Body of pancreas (tissue), 4 donors: ENCODE measurements at regions not wholly inside any gene's neighbourhood (a gene's known extent, or its start where the extent isn't known, plus 50 kb on each side); places are given as distances from the start of the nearest gene placed in this dataset.

ENCODE experiments used
- ATAC-seq: fragments of 150-250 bp; one replicate; pipeline ENCODE4 v1.9.1; 2016
- DNase-seq, 4 donors: peaks; one replicate each; pipeline ENCODE4 v3.0.0-alpha.2; 2019
- H3K27ac ChIP-seq, 4 donors: fragments of 200-600 bp; sonication (generic); 1 replicate in 3 of 4; 2 replicates in 1 of 4; pipeline versions ENCODE4 v1.5.1 to v1.6.1; 2016 to 2019; ENCODE audit warnings: mild to moderate bottlenecking in 1 of 4, mixed read lengths in 1 of 4, moderate library complexity in 1 of 4
- H3K27me3 ChIP-seq, 2 donors: fragments of 200-600 bp; sonication (generic); one replicate each; pipeline ENCODE4 v1.6.0; 2016; ENCODE audit warnings: mild to moderate bottlenecking in 1 of 2
- H3K36me3 ChIP-seq, 2 donors: fragments of 200-600 bp; sonication (generic); replicated peaks in 1 of 2; 2 replicates each; pipeline ENCODE4 v1.5.1; 2016; ENCODE audit warnings: low read depth in 2 of 2; ENCODE audit not compliant: insufficient read depth in 1 of 2
- H3K4me1 ChIP-seq: fragments of 200-600 bp; sonication (generic); one replicate; pipeline ENCODE4 v1.6.0; 2016
- H3K4me3 ChIP-seq, 2 donors: fragments of 200-600 bp; sonication (generic); 1 replicate in 1 of 2; 2 replicates in 1 of 2; pipeline ENCODE4 v1.5.1; 2016 to 2019
- H3K9me3 ChIP-seq, 3 donors: fragments of 200-600 bp; sonication (generic); 1 replicate in 2 of 3; 2 replicates in 1 of 3; pipeline ENCODE4 v1.5.1; 2016
- POLR2A ChIP-seq, 3 donors: fragments of 450-650 bp; IDR thresholded peaks; one replicate each; pipeline ENCODE4 v1.6.1; 2016; ENCODE audit warnings: antibody characterized with exemption in 3 of 3, mild to moderate bottlenecking in 2 of 3
- WGBS, 2 donors: methylation state at CpG; one replicate each; pipeline ENCODE4 v1.1.5; 2017; 5-methylcytosine and 5-hydroxymethylcytosine counted together
- intact Hi-C: fragments of 100-400 bp; cut with DNase I; formaldehyde crosslinking; loops from one replicate; pipeline ENCODE4 v1.15.1; 2023
- TF ChIP-seq, protein P1 (sequence below), 7 experiments: fragments of 450-650 bp in 4 of 7; fragments of 200-600 bp in 3 of 7; sonication (generic) in 3 of 7; IDR thresholded peaks; one replicate each; pipeline ENCODE4 v1.5.1; 2016 to 2019; ENCODE audit warnings: antibody characterized with exemption in 7 of 7

DNA sequence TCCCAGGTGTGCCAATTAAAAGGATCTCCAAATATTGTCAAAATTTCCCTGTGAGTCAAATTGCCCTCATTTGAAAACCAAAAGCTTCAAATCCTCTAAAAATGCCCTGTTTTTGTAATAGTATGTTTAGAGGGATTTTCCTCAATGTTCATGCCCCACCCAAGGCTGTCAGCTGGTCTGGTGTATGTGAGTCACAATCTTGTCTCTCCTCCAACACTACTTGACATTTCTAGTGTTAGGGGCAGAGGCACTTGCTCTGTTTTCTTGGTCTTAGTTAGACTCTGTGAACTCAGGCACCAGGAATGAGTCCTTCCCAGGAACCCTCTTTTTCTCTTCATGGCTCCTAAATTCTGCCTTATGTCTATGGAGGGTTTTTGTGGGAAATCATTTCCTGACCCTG is 634.8 kb downstream of the KCNJ2 start:
- no peak overlapping the region for H3K4me3 ChIP-seq
- no peaks in the 10 kb centered on the region for H3K36me3 ChIP-seq
- no peak for TF ChIP-seq POLR2A (IDR thresholded peaks at IDR 0.05)
- TF ChIP-seq, protein P1, sequence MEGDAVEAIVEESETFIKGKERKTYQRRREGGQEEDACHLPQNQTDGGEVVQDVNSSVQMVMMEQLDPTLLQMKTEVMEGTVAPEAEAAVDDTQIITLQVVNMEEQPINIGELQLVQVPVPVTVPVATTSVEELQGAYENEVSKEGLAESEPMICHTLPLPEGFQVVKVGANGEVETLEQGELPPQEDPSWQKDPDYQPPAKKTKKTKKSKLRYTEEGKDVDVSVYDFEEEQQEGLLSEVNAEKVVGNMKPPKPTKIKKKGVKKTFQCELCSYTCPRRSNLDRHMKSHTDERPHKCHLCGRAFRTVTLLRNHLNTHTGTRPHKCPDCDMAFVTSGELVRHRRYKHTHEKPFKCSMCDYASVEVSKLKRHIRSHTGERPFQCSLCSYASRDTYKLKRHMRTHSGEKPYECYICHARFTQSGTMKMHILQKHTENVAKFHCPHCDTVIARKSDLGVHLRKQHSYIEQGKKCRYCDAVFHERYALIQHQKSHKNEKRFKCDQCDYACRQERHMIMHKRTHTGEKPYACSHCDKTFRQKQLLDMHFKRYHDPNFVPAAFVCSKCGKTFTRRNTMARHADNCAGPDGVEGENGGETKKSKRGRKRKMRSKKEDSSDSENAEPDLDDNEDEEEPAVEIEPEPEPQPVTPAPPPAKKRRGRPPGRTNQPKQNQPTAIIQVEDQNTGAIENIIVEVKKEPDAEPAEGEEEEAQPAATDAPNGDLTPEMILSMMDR (IDR thresholded peaks at IDR 0.05), result no peak
- intact Hi-C loops, result no loop called here
- H3K4me1 ChIP-seq, result no peaks in the 10 kb centered on the region
- H3K27ac ChIP-seq, result no peak overlapping the region
- no peaks in the 10 kb centered on the region for H3K9me3 ChIP-seq
- ATAC-seq (no peak), DNase-seq (no peak)
- H3K27me3 ChIP-seq, result no peaks in the 10 kb centered on the region

DNA sequence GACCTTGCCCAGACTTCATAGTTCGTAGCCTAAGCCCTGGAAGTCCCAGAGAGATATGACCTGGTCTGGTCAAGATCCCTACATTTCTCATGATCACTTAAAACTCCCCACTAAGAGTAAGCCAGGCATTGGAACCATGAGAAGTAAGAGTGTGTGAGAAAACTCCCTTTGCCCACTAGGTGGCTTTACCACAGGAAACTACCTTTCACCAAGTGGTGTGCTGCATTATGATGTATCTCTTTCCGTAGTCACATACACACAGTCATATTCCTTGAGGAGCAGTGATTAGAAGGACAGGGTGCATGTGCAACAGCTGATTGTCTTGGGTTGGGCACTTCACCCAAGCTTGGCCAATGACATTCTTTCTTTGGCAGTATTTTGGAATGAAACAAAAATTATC is 639.3 kb downstream of the KCNJ2 start:
- Histone ChIP-seq H3K9me3 (no peaks in the 10 kb centered on the region), H3K27ac (no peak overlapping the region), H3K4me1 (no peaks in the 10 kb centered on the region), H3K27me3 (no peaks in the 10 kb centered on the region), H3K4me3 (no peak overlapping the region), H3K36me3 (no peaks in the 10 kb centered on the region)
- DNase-seq (no peak), ATAC-seq (no peak)
- intact Hi-C loops, result no loop called here
- 57 to 75% methylated on average over 2 of the region's 2 CpGs for WGBS, 2 donors
- TF ChIP-seq POLR2A (IDR thresholded peaks at IDR 0.05), result no peak
- TF ChIP-seq, protein P1 (IDR thresholded peaks at IDR 0.05), result peak in 2 of 7 experiments; percentile 21 to 22

DNA sequence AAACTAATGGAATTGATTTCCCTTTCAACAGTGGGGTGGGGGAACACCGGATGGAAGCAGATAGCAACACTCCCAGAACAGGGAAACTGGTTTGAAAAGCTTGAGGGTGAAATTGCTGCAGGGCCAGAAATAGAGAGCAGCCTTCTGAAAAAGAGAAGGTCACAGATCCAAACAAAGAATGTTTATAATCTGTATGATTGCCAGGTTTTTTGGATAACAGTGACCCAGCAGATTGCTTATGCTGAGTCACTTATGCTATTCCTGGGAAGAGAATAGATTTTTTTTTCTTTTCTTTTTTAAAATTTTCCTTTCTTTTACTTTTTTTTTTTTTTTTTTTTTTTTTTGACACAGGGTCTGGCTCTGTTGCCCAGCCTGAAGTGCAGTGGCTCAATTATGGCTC is 641.3 kb downstream of the KCNJ2 start:
- Histone ChIP-seq H3K36me3 (no peaks in the 10 kb centered on the region), H3K4me1 (no peaks in the 10 kb centered on the region), H3K27me3 (no peaks in the 10 kb centered on the region), H3K4me3 (no peak overlapping the region), H3K9me3 (no peaks in the 10 kb centered on the region), H3K27ac (no peak overlapping the region)
- DNase-seq, result no peak
- intact Hi-C loops, result no loop called here
- WGBS, 2 donors, result 38 to 43% methylated on average over 1 of the region's 1 CpG
- TF ChIP-seq, protein P1 (IDR thresholded peaks at IDR 0.05), result no peak
- no peak for TF ChIP-seq POLR2A (IDR thresholded peaks at IDR 0.05)
- no peak for ATAC-seq

DNA sequence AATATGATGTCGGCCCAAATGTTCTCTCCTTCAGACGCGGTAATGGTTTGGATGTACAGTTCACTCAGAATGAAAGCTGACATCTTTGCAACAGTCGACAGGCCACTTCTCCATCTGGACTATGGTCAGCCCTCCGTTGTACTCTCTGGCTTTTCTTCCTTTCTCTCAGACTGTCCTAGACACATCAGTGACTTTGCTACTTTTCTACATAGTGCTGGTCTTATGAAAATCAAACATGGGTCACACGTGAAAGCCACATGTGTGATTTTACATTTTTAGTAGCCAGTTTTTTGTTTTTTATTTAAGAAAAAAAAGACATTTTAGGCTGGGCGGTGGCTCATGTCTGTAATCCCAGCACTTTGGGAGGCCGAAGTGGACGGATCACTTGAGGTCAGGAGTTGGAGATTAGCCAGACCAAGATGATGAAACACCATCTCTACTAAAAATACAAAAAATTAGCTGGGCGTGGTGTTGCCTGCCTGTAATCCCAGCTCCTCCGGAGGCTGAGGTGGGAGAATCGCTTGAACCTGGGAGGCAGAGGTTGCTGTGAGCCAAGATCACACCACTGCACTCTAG is 644.1 kb downstream of the KCNJ2 start:
- TF ChIP-seq POLR2A (IDR thresholded peaks at IDR 0.05), result no peak
- TF ChIP-seq, protein P1 (IDR thresholded peaks at IDR 0.05), result no peak
- H3K9me3 ChIP-seq, result no peaks in the 10 kb centered on the region
- no peak overlapping the region for H3K4me3 ChIP-seq
- ATAC-seq, result no peak
- no peak for DNase-seq
- WGBS, 2 donors, result 83 to 85% methylated on average over 12 of the region's 12 CpGs
- no peaks in the 10 kb centered on the region for H3K4me1 ChIP-seq
- H3K27ac ChIP-seq, result no peak overlapping the region
- no peaks in the 10 kb centered on the region for H3K27me3 ChIP-seq
- H3K36me3 ChIP-seq, result no peaks in the 10 kb centered on the region
- intact Hi-C loops, result no loop called here

DNA sequence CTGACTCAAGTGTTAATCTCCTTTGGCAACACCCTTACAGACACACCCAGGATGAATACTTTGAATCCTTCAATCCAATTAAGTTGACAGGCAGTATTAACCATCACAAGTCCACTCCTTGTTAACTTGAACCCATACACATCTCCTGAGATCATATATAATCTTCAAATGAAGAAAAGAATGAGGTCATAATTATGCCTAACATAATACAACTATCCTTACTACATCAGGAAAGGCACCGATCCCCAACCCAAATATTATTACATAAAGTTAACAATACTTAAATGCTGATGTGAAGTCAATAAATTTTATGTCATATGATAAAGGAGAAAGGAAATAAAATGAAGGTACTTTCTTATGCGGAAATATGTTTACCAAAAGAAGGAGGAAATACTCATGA is 649.9 kb downstream of the KCNJ2 start:
- no peaks in the 10 kb centered on the region for H3K9me3 ChIP-seq
- no peaks in the 10 kb centered on the region for H3K4me1 ChIP-seq
- no peak overlapping the region for H3K4me3 ChIP-seq
- intact Hi-C loops, result no loop called here
- ATAC-seq, result no peak
- H3K36me3 ChIP-seq, result no peaks in the 10 kb centered on the region
- no peak for DNase-seq
- no peak overlapping the region for H3K27ac ChIP-seq
- no peaks in the 10 kb centered on the region for H3K27me3 ChIP-seq
- TF ChIP-seq, protein P1 (IDR thresholded peaks at IDR 0.05), result no peak
- TF ChIP-seq POLR2A (IDR thresholded peaks at IDR 0.05), result no peak
- WGBS, 2 donors, result 93 to 96% methylated on average over 2 of the region's 2 CpGs
